CD4-positive, CD25-positive, alpha-beta regulatory T cell (primary cell): ENCODE measurements at regions not wholly inside any gene's neighbourhood (a gene's known extent, or its start where the extent isn't known, plus 50 kb on each side); places are given as distances from the start of the nearest gene placed in this dataset.

Source experiments
- ATAC-seq, 2 donors: fragments of 150-1000 bp; cut with Tn5 transposase; one replicate each; pipeline ENCODE4 v1.10.0; 2021; ENCODE audit warnings: low read depth in 2 of 2, moderate number of reproducible peaks in 2 of 2, moderate library complexity in 1 of 2
- DNase-seq, 3 donors: peaks; one replicate each; pipeline versions ENCODE4 v3.0.0 to v3.0.0-alpha.2; 2012 to 2022; ENCODE audit warnings: mixed read lengths in 1 of 3
- H3K27ac ChIP-seq: one replicate; pipeline ENCODE4 v1.7.0; 2013; ENCODE audit warnings: mild to moderate bottlenecking, low read length; ENCODE audit not compliant: insufficient read depth, poor library complexity, severe bottlenecking
- H3K27me3 ChIP-seq: one replicate; pipeline ENCODE4 v1.7.0; 2013; ENCODE audit warnings: low read length; ENCODE audit not compliant: control insufficient read depth, insufficient read depth
- H3K36me3 ChIP-seq: one replicate; pipeline ENCODE4 v1.7.0; 2013; ENCODE audit warnings: mild to moderate bottlenecking, low read length, moderate library complexity; ENCODE audit not compliant: control insufficient read depth, insufficient read depth
- H3K4me1 ChIP-seq: 2 replicates; pipeline ENCODE4 v1.7.0; 2013; ENCODE audit warnings: mild to moderate bottlenecking, low read length; ENCODE audit not compliant: insufficient read depth, control insufficient read depth, poor library complexity, severe bottlenecking
- H3K4me3 ChIP-seq: one replicate; pipeline ENCODE4 v1.7.0; 2013; ENCODE audit warnings: low read depth, mild to moderate bottlenecking, low read length, moderate library complexity
- H3K9me3 ChIP-seq, 2 experiments: 1 replicate in 1 of 2; 2 replicates in 1 of 2; pipeline ENCODE4 v1.7.0; 2013; ENCODE audit warnings: low read length in 2 of 2, mild to moderate bottlenecking in 1 of 2, moderate library complexity in 1 of 2; ENCODE audit not compliant: control insufficient read depth in 2 of 2
- H3K27ac Mint-ChIP-seq, 3 donors: one replicate each; pipeline ENCODE4 v1.8.0; 2020 to 2022; ENCODE audit warnings: mild to moderate bottlenecking in 3 of 3, mixed read lengths in 3 of 3, moderate library complexity in 2 of 3
- H3K27me3 Mint-ChIP-seq: one replicate; pipeline ENCODE4 v1.8.0; 2022; ENCODE audit warnings: mild to moderate bottlenecking, mixed read lengths
- H3K36me3 Mint-ChIP-seq: one replicate; pipeline ENCODE4 v1.8.0; 2020; ENCODE audit warnings: mixed read lengths
- H3K4me1 Mint-ChIP-seq, 4 donors: one replicate each; pipeline ENCODE4 v1.8.0; 2020 to 2022; ENCODE audit warnings: mixed read lengths in 4 of 4, mild to moderate bottlenecking in 1 of 4
- H3K4me3 Mint-ChIP-seq, 4 donors: one replicate each; pipeline ENCODE4 v1.8.0; 2020 to 2022; ENCODE audit warnings: mild to moderate bottlenecking in 4 of 4, mixed read lengths in 4 of 4, moderate library complexity in 3 of 4
- H3K9me3 Mint-ChIP-seq, 7 donors: one replicate each; pipeline ENCODE4 v1.8.0; 2020 to 2022; ENCODE audit warnings: mixed read lengths in 7 of 7, mild to moderate bottlenecking in 3 of 7, moderate library complexity in 2 of 7

DNA sequence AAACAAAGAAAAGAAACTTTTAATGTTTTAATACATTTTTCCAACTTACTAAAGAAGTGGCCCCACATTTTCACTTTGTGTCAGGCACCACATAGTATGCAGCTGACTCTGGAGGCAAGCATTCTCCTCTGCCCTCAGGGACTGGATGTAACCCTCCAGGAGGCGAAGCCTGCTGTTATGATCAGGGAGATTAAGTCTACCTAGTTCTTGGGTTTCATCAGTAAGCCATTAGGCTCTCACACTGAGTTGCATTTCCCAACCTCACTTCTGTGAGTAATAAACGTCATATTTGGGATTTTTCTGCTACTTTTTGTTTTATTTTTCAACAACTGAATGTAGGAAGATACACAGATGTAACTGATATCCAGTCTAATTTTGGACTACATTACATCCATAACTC, 101.2 kb upstream of the LRFN5 start:
- no peak for DNase-seq
- H3K9me3 ChIP-seq = no peaks in the 10 kb centered on the region
- no peak overlapping the region for H3K27ac Mint-ChIP-seq

DNA sequence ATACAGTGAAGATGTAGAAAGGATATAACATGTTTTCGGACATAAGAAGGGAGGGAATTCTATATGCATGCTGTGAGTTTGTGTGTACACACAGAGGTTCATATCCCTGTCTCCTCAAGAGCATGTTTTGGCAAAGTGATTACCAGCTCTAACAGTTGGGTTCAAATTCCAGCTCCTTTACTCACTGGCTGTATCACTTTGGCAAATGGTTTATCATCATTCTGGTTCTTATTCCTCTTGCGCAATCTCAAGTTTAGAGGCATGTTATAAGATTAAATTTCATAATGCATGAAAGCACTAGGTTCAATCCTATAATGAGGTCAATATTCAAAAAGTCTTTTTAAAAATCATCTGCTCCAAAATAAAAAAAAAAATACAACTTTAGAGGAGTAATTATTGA, 107.7 kb upstream of the LRFN5 start:
- DNase-seq (no peak), ATAC-seq (no peak)
- Mint-ChIP-seq H3K4me3 (no peak overlapping the region), H3K9me3 (peaks cover 0 to 15% (median 3%) of the 10 kb centered on the region in 7 donors), H3K4me1 (no peaks in the 10 kb centered on the region), H3K27me3 (no peaks in the 10 kb centered on the region), H3K36me3 (no peaks in the 10 kb centered on the region), H3K27ac (no peak overlapping the region)
- Histone ChIP-seq H3K4me3 (no peak overlapping the region), H3K27ac (no peak overlapping the region), H3K4me1 (no peaks in the 10 kb centered on the region), H3K36me3 (no peaks in the 10 kb centered on the region), H3K27me3 (no peaks in the 10 kb centered on the region), H3K9me3 (no peaks in the 10 kb centered on the region)

More for the DNA sequence above, 101.2 kb upstream of the LRFN5 start:
- Histone ChIP-seq H3K27ac (no peak overlapping the region), H3K4me1 (no peaks in the 10 kb centered on the region), H3K4me3 (no peak overlapping the region), H3K27me3 (no peaks in the 10 kb centered on the region), H3K36me3 (no peaks in the 10 kb centered on the region)
- Mint-ChIP-seq H3K4me3 (no peak overlapping the region), H3K36me3 (no peaks in the 10 kb centered on the region), H3K4me1 (no peaks in the 10 kb centered on the region), H3K27me3 (no peaks in the 10 kb centered on the region), H3K9me3 (peaks cover 0 to 3% (median 0%) of the 10 kb centered on the region in 7 donors)
- ATAC-seq = no peak

DNA sequence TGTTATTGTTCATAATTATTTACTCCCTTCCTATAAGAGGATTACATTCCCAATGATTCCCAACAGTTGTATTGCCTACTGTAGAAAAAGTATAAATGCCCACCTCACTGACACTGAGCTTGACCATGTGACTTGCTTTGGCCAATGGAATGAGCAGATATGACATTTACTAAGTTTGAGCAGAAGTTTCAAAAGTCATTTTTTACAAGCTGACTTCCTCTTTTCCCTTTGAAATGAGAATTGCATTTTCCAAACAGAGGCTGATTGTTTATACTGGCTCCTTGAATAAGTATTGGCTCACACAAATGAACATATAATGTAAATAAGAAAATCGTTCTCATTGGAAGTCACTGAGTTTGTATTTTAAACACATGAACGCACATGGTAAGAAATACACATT, 116.4 kb upstream of the LRFN5 start:
- H3K27ac ChIP-seq = no peak overlapping the region
- no peaks in the 10 kb centered on the region for H3K36me3 ChIP-seq
- ATAC-seq (no peak), DNase-seq (no peak)
- no peaks in the 10 kb centered on the region for H3K27me3 Mint-ChIP-seq
- H3K27me3 ChIP-seq = no peaks in the 10 kb centered on the region
- H3K4me3 ChIP-seq = no peak overlapping the region
- H3K27ac Mint-ChIP-seq = no peak overlapping the region
- H3K9me3 Mint-ChIP-seq = peaks cover 0 to 14% (median 2%) of the 10 kb centered on the region in 7 donors
- no peaks in the 10 kb centered on the region for H3K4me1 ChIP-seq
- no peak overlapping the region for H3K4me3 Mint-ChIP-seq
- H3K9me3 ChIP-seq = no peaks in the 10 kb centered on the region
- H3K36me3 Mint-ChIP-seq = no peaks in the 10 kb centered on the region
- no peaks in the 10 kb centered on the region for H3K4me1 Mint-ChIP-seq

DNA sequence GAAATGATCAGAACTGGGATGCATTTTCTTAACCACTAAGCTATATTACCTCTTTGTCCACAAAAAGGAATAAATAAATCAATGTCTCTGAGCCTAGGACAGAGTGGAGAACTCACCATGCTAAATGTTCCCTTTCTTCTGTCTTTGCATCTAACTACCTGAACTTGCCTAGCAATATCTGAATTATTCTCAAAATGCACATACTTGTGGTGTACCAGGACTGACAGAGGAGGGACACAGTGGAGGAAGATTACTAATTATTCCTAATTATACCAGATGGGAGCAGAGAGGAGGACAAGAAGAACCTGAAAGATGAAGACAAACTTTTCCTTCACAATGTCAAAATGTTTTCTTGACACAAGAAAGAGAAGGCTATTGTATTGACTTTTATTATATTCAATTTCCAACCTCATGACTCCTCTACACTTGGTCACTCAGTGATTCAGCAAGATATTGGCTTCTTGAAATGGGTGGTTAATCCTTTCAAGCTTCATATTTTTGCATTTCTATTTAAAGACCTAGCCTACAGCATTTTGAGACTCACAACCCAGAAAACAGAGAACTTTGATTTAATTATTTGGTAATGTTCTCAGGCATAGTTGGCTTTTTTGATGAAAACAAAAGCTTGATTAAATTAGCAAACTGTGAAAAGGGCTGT, 117.2 kb upstream of the LRFN5 start:
- no peaks in the 10 kb centered on the region for H3K4me1 Mint-ChIP-seq
- no peaks in the 10 kb centered on the region for H3K27me3 Mint-ChIP-seq
- ATAC-seq (no peak), DNase-seq (no peak)
- Histone ChIP-seq H3K4me3 (no peak overlapping the region), H3K27me3 (no peaks in the 10 kb centered on the region), H3K9me3 (no peaks in the 10 kb centered on the region), H3K27ac (no peak overlapping the region), H3K36me3 (no peaks in the 10 kb centered on the region), H3K4me1 (no peaks in the 10 kb centered on the region)
- peaks cover 0 to 10% (median 1%) of the 10 kb centered on the region in 7 donors for H3K9me3 Mint-ChIP-seq
- no peaks in the 10 kb centered on the region for H3K36me3 Mint-ChIP-seq
- H3K27ac Mint-ChIP-seq = no peak overlapping the region
- no peak overlapping the region for H3K4me3 Mint-ChIP-seq

DNA sequence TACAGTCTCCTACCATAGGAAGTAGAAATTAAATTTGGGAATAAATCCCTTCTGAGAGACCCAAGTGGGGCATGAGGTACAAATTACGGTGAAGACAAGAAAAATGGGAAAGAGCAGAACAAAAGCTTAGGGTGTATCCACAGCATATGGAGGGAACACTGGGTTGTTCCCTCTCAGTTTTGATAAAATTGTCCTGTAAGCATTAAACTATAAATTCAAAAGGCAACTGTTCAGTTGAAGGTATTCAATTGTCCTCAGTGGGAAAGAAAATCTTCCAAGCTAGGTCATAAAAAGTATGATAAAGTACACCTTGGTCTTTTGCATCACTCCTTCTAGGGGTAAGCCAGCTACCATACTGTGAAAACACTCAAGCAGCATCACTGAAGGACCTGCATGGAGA, 118.3 kb upstream of the LRFN5 start:
- peaks cover 0 to 6% (median 1%) of the 10 kb centered on the region in 7 donors for H3K9me3 Mint-ChIP-seq
- no peaks in the 10 kb centered on the region for H3K9me3 ChIP-seq
- H3K27ac ChIP-seq = no peak overlapping the region
- no peak for DNase-seq
- H3K4me3 Mint-ChIP-seq = no peak overlapping the region
- H3K4me1 ChIP-seq = no peaks in the 10 kb centered on the region
- no peak overlapping the region for H3K4me3 ChIP-seq
- H3K27me3 Mint-ChIP-seq = no peaks in the 10 kb centered on the region
- no peaks in the 10 kb centered on the region for H3K4me1 Mint-ChIP-seq
- H3K27me3 ChIP-seq = no peaks in the 10 kb centered on the region
- no peaks in the 10 kb centered on the region for H3K36me3 ChIP-seq
- H3K36me3 Mint-ChIP-seq = no peaks in the 10 kb centered on the region
- H3K27ac Mint-ChIP-seq = no peak overlapping the region
- no peak for ATAC-seq

DNA sequence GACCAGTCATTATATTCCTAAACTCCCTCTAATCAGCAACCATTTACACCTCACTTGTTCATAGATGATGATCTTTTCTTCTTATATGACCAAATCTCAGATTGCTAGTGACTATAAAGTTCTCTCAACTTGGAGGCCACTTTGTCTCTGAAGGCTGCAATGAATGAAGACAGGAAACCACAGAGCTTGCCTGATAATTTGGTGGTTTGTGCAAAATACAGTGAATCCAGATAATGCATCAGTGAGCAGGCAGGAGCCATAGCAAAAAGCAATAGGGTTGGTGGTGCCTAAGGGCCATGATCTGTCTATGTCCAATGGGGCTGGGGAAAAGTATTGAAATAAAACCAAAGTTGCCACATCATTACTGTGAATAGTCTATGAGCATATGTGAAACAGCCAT, 123.8 kb upstream of the LRFN5 start:
- Histone ChIP-seq H3K4me1 (no peaks in the 10 kb centered on the region), H3K4me3 (no peak overlapping the region), H3K36me3 (no peaks in the 10 kb centered on the region), H3K27me3 (no peaks in the 10 kb centered on the region), H3K27ac (no peak overlapping the region), H3K9me3 (no peaks in the 10 kb centered on the region)
- DNase-seq = no peak
- Mint-ChIP-seq H3K4me3 (no peak overlapping the region), H3K4me1 (peaks cover 0 to 2% (median 0%) of the 10 kb centered on the region in 4 donors), H3K36me3 (no peaks in the 10 kb centered on the region), H3K27ac (no peak overlapping the region), H3K9me3 (peaks cover 0 to 14% (median 3%) of the 10 kb centered on the region in 7 donors), H3K27me3 (no peaks in the 10 kb centered on the region)
- no peak for ATAC-seq

DNA sequence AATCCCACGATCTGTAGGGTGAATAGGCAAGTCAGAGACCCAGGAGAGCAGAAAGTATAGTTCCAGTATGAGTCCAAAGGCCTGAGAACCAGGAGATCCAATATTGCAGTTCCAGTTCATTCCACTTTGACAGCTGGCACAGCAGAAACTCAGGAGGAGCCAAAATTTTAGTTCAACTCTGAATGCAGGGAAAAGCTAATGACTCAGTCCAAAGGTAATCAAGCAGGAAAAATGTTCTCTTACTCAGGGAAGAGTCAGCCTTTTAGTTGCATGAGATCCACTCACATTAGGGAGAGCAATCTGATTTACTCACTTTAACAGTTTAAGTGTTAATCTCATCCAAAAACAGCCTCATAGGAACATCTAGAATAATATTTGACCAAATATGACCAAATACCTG, 130.2 kb upstream of the LRFN5 start:
- Histone ChIP-seq H3K4me1 (no peaks in the 10 kb centered on the region), H3K27ac (no peak overlapping the region), H3K9me3 (no peaks in the 10 kb centered on the region), H3K36me3 (no peaks in the 10 kb centered on the region), H3K27me3 (no peaks in the 10 kb centered on the region), H3K4me3 (no peak overlapping the region)
- ATAC-seq (no peak), DNase-seq (no peak)
- no peak overlapping the region for H3K27ac Mint-ChIP-seq
- no peak overlapping the region for H3K4me3 Mint-ChIP-seq
- peaks cover 0 to 15% (median 4%) of the 10 kb centered on the region in 7 donors for H3K9me3 Mint-ChIP-seq
- no peaks in the 10 kb centered on the region for H3K27me3 Mint-ChIP-seq
- no peaks in the 10 kb centered on the region for H3K36me3 Mint-ChIP-seq
- peaks cover 0 to 5% (median 0%) of the 10 kb centered on the region in 4 donors for H3K4me1 Mint-ChIP-seq

DNA sequence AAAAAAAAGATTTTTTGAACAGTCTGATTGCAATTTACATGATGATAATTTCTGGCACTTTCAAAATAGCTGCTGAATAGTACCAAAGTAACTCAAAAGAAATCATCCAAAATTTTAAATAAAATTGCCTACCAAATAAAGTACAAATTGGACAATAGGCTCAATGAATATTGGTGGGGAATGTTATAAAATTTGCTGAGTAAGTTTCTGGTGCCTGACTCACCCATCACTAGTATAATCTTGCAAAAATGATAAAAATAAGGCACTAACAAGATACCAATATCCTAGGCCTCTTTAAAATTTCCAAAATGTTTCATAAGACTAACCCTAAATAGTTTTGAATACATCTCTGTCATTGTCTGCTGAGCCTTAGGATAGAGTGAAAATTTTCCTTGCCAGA, 145.3 kb upstream of the LRFN5 start:
- no peaks in the 10 kb centered on the region for H3K9me3 ChIP-seq
- ATAC-seq (no peak), DNase-seq (no peak)
- no peaks in the 10 kb centered on the region for H3K4me1 ChIP-seq
- H3K27ac ChIP-seq = no peak overlapping the region
- no peaks in the 10 kb centered on the region for H3K36me3 ChIP-seq
- no peaks in the 10 kb centered on the region for H3K36me3 Mint-ChIP-seq
- no peaks in the 10 kb centered on the region for H3K4me1 Mint-ChIP-seq
- no peak overlapping the region for H3K4me3 ChIP-seq
- peaks cover 0 to 3% (median under 1%) of the 10 kb centered on the region in 7 donors for H3K9me3 Mint-ChIP-seq
- H3K27me3 Mint-ChIP-seq = no peaks in the 10 kb centered on the region
- no peak overlapping the region for H3K4me3 Mint-ChIP-seq
- H3K27me3 ChIP-seq = no peaks in the 10 kb centered on the region
- no peak overlapping the region for H3K27ac Mint-ChIP-seq
